ENCODE measurements at regions not wholly inside any gene's neighbourhood (a gene's known extent, or its start where the extent isn't known, plus 50 kb on each side); places are given as distances from the start of the nearest gene placed in this dataset.

DNA sequence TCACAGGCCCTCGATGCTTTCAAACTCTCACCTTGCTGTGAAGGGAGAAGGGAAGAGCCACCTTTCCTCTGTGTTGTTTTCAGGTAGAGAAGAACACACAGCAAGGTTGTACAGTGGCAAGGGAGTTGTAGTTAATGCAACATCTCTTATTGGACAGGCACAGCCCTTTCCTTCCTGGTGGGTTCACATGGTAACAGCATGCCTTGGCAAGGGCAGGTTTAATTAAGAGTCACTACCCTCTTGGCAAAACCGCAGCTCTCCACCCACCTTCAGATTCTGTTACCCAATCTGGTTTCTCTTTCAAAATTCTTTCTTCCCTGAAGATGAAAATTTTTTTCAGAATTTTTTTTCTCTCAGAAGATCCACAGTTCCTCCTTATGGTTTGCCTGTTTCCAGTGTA, 253.1 kb downstream of the TLR4 start:
- ATAC-seq, result no peak
- no peak for TF ChIP-seq OSR1 (CRISPR knock-in tag; IDR thresholded peaks at IDR 0.05)
- TF ChIP-seq, protein P1, sequence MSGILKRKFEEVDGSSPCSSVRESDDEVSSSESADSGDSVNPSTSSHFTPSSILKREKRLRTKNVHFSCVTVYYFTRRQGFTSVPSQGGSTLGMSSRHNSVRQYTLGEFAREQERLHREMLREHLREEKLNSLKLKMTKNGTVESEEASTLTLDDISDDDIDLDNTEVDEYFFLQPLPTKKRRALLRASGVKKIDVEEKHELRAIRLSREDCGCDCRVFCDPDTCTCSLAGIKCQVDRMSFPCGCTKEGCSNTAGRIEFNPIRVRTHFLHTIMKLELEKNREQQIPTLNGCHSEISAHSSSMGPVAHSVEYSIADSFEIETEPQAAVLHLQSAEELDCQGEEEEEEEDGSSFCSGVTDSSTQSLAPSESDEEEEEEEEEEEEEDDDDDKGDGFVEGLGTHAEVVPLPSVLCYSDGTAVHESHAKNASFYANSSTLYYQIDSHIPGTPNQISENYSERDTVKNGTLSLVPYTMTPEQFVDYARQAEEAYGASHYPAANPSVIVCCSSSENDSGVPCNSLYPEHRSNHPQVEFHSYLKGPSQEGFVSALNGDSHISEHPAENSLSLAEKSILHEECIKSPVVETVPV (CRISPR knock-in tag; IDR thresholded peaks at IDR 0.05), result no peak
- TF ChIP-seq ZFP30 (CRISPR knock-in tag; IDR thresholded peaks at IDR 0.05), result no peak
- TF ChIP-seq CREB5 (CRISPR knock-in tag; IDR thresholded peaks at IDR 0.05; ENCODE audit: low read depth), result no peak
- TF ChIP-seq ARNTL (CRISPR knock-in tag; IDR thresholded peaks at IDR 0.05; ENCODE audit: borderline replicate concordance, low read depth), result no peak
- no peak for TF ChIP-seq ESRRG (CRISPR knock-in tag; IDR thresholded peaks at IDR 0.05)
- TF ChIP-seq TSHZ2 (CRISPR knock-in tag; IDR thresholded peaks at IDR 0.05), result no peak
- TF ChIP-seq ZNF8 (CRISPR knock-in tag; IDR thresholded peaks at IDR 0.05), result no peak
- no peak for TF ChIP-seq CSDC2 (CRISPR knock-in tag; IDR thresholded peaks at IDR 0.05)
- TF ChIP-seq PATZ1 (CRISPR knock-in tag; IDR thresholded peaks at IDR 0.05; ENCODE audit: borderline replicate concordance), result no peak
- TF ChIP-seq GLIS3 (CRISPR knock-in tag; IDR thresholded peaks at IDR 0.05), result no peak
- no peak for TF ChIP-seq ISL1 (CRISPR knock-in tag; IDR thresholded peaks at IDR 0.05)
- TF ChIP-seq TCF4 (CRISPR knock-in tag; IDR thresholded peaks at IDR 0.05; ENCODE audit: borderline replicate concordance), result no peak
- TF ChIP-seq ZNF565 (CRISPR knock-in tag; conservative IDR thresholded peaks at IDR 0.05; ENCODE audit: low read depth), result no peak
- TF ChIP-seq ZC3H10 (CRISPR knock-in tag; IDR thresholded peaks at IDR 0.05), result no peak
- TF ChIP-seq PPARA (CRISPR knock-in tag; IDR thresholded peaks at IDR 0.05; ENCODE audit: borderline replicate concordance), result no peak

DNA sequence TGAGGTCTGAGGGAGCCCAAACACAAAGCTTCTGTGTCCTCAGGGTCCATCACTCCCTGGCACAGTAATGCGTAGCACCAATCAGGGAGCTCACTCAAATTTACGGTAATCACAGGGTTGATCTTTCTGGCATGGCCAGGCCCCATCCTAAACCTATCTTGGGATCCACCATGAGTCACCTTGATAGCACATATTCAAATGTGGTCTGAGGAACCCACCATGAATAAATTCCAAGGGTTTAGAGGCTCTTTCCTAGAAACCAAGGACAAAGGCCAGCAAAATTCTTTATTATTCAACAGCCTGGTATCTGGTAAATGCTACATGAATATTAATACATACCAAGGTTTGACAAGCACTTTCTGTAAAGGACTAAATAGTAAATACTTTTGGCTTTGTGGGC, 254.5 kb downstream of the TLR4 start:
- ATAC-seq, result no peak
- TF ChIP-seq CREB5 (CRISPR knock-in tag; IDR thresholded peaks at IDR 0.05; ENCODE audit: low read depth) (no peak), PATZ1 (CRISPR knock-in tag; IDR thresholded peaks at IDR 0.05; ENCODE audit: borderline replicate concordance) (no peak), CSDC2 (CRISPR knock-in tag; IDR thresholded peaks at IDR 0.05) (no peak), TOX (CRISPR knock-in tag; IDR thresholded peaks at IDR 0.05; ENCODE audit: borderline replicate concordance) (no peak), ARNTL (CRISPR knock-in tag; IDR thresholded peaks at IDR 0.05; ENCODE audit: borderline replicate concordance, low read depth) (no peak), ZNF8 (CRISPR knock-in tag; IDR thresholded peaks at IDR 0.05) (no peak), ZNF70 (CRISPR knock-in tag; IDR thresholded peaks at IDR 0.05) (no peak), GLIS3 (CRISPR knock-in tag; IDR thresholded peaks at IDR 0.05) (no peak), RARB (CRISPR knock-in tag; IDR thresholded peaks at IDR 0.05) (no peak), SNAI2 (CRISPR knock-in tag; IDR thresholded peaks at IDR 0.05) (no peak), PPARA (CRISPR knock-in tag; IDR thresholded peaks at IDR 0.05; ENCODE audit: borderline replicate concordance) (no peak), TCF4 (CRISPR knock-in tag; IDR thresholded peaks at IDR 0.05; ENCODE audit: borderline replicate concordance) (no peak), POU6F1 (CRISPR knock-in tag; IDR thresholded peaks at IDR 0.05; ENCODE audit: borderline replicate concordance, low read depth) (no peak), BACH2 (CRISPR knock-in tag; IDR thresholded peaks at IDR 0.05; ENCODE audit: borderline replicate concordance) (no peak), OSR1 (CRISPR knock-in tag; IDR thresholded peaks at IDR 0.05) (no peak)
